GM19240 (cell line): ENCODE measurements at regions not wholly inside any gene's neighbourhood (a gene's known extent, or its start where the extent isn't known, plus 50 kb on each side); places are given as distances from the start of the nearest gene placed in this dataset.
"Not testable (repeated sequence)": the region's sequence is repeated elsewhere in the genome, so short reads cannot be mapped to it uniquely, and the experiment has no call there.

Source experiments
- DNase-seq: peaks from one replicate; pipeline ENCODE4 v3.0.0; 2011; ENCODE audit warnings: low spot score; ENCODE audit not compliant: insufficient read length

- DNase-seq, result no peak
These were observed 258.6 kb upstream of the AGTR2 start for GRCh38 chrX:115911967-115912366.

GRCh38 chrX:115912372-115912897 lies 258.1 kb upstream of the AGTR2 start:
- DNase-seq, result peak; percentile 53

- DNase-seq, result no peak
These were observed 257.0 kb upstream of the AGTR2 start for GRCh38 chrX:115913575-115913974.

- not testable (repeated sequence) for DNase-seq
These were observed 254.9 kb upstream of the AGTR2 start for GRCh38 chrX:115915625-115916024.

GRCh38 chrX:115929480-115929879 lies 241.1 kb upstream of the AGTR2 start:
- no peak for DNase-seq

GRCh38 chrX:115936008-115936407 lies 234.5 kb upstream of the AGTR2 start:
- DNase-seq, result no peak

- no peak for DNase-seq
These were observed 231.5 kb upstream of the AGTR2 start for GRCh38 chrX:115939070-115939469.

- DNase-seq, result no peak
These were observed 230.8 kb upstream of the AGTR2 start for GRCh38 chrX:115939636-115940160.

- no peak for DNase-seq
These were observed 230.2 kb upstream of the AGTR2 start for GRCh38 chrX:115940348-115940747.

GRCh38 chrX:115940888-115941332 lies 229.6 kb upstream of the AGTR2 start:
- peak; percentile 34 for DNase-seq

- no peak for DNase-seq
These were observed 229.2 kb upstream of the AGTR2 start for GRCh38 chrX:115941388-115941787.

- DNase-seq, result no peak
These were observed 224.5 kb upstream of the AGTR2 start for GRCh38 chrX:115946059-115946458.

GRCh38 chrX:115948018-115948923 lies 222.3 kb upstream of the AGTR2 start:
- DNase-seq, result no peak

- DNase-seq, result no peak
These were observed 220.4 kb upstream of the AGTR2 start for GRCh38 chrX:115949900-115950822.

GRCh38 chrX:115952417-115953092 lies 218.0 kb upstream of the AGTR2 start:
- no peak for DNase-seq

- DNase-seq, result no peak
These were observed 212.6 kb upstream of the AGTR2 start for GRCh38 chrX:115957862-115958490.

GRCh38 chrX:115958687-115959359 lies 211.7 kb upstream of the AGTR2 start:
- no peak for DNase-seq

- no peak for DNase-seq
These were observed 210.0 kb upstream of the AGTR2 start for GRCh38 chrX:115960440-115961084.

GRCh38 chrX:115966920-115967319 lies 203.6 kb upstream of the AGTR2 start:
- DNase-seq, result no peak
